ENCODE measurements at regions not wholly inside any gene's neighbourhood (a gene's known extent, or its start where the extent isn't known, plus 50 kb on each side); places are given as distances from the start of the nearest gene placed in this dataset.
"Not testable (repeated sequence)": the region's sequence is repeated elsewhere in the genome, so short reads cannot be mapped to it uniquely, and the experiment has no call there.

DNA sequence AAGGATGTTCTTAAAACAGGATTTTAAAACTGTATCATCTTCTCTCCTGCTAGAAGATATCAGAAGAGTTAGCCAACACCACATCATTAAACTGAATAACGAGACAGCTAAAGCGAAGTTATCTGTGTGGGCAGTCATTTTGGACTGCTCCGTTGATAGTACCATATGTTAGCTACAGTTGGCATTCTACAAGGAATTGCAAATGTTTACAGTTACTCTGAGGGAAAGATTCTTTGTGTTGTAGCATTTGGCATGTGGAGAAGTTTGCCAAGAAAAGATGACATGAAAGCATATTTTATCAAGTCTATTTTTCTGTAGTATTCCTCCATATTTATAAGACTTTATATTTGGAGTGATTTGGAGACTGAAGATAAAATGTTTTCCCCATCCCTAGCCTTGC is 464.4 kb upstream of the POM121L12 start:
- no peak for DNase-seq

DNA sequence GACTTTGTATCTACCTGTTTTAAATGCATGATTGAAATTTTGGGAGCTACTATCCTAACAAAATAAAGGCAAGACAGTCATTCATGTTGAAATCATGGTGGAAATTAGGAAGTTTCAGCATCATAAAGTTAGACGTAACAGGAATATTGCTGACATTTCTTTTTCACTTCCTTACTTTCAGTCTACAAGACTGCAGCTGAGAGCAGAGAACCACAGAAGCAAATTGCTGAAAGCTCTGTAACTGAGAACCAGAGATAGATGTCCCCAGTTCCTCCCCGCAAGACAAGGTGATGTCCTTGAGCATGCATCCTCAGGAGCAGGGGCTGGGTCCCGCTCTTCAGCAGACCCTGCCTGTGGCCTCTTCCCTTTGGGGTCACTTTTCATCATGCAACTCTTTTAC is 466.3 kb upstream of the POM121L12 start:
- no peak for DNase-seq

DNA sequence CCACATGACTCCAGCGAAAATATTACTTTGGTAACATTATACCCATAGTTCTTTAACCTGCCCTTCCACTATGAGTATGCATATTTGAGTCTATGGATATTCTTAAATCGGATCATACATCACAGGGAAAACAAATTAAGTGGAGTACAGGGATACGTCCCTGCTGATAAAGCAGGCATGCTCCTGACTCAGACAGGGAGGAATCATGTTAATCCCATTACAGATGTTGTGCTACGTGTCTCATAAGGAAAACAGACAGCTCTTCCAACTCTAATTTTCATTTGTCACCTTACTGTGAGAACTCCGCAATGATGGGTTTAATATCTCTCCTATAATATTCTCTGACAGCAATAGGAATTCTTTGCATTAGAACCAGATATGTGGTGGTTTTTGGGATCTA is 469.5 kb upstream of the POM121L12 start:
- no peak for DNase-seq

DNA sequence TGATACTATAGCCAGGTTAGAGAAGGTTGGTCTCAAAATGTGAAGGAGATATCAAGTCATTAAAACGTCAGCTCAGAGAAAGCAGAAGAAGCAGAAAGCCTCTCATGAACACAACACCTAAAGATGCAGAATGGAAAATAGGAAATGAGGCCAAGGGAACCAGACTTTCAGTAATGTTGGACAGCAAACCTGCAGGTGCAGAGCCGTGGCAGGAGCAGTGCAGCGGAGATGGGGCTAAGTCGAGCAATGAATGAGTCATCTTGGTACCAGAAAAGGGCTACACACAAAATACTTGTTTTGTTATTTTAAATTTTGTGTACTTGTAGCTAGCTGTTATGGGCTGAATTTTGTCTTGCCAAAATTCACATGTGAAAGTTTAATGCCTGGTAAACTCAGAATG is 479.6 kb upstream of the POM121L12 start:
- DNase-seq, result no peak

DNA sequence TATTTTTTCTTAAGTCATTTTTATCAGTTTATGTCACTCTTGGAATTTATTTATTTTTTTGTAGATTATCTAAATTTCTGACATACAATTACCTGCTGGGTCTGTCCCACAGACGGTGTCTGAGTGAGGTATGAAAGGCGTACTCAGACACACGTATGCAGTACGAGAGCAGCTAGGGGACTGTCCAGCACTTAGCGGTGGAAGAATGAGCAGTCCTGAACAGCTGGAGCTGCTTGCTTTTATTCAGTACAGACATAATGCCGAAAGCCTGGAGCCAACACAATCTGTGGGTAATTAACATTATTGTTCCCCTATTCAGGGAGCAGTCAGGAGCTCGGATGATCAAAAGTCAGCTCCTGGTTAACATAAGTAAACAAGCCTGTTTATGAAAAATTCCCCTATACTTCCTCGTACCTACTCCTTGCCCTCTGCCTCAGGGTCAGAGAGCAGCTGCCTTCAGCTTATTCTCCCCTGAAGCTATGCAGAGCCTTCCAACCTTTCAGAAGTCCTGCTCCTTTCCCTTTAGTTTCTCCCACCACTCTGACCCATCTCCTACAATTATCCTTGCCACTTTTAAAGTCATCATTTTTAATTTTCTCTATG is 488.0 kb upstream of the POM121L12 start:
- no peak for DNase-seq

DNA sequence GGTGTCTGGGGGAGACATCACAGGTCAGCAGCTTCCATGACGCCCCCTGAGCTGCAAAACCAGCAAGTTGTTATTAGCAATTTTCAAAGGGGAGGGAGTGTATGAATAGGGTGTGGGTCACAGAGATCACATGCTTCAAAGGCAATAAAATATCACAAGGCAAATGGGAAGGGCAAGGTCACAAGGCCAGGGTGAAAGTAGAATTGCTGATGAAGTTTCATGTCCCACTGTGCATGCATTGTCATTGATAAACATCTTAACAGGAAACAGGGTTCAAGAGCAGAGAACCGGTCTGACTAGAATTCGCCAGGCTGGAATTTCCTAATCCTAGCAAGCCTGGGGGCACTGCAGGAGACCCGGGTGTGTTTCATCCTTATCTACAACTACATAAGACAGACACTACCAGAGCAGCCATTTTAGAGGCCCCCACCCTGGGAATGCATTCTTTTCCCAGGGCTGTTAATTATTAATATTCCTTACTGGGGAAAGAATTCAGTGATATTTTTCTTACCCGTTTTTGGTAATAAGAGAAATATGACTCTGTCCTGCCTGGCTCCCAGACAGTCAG is 494.2 kb upstream of the POM121L12 start:
- DNase-seq, result not testable (repeated sequence)

DNA sequence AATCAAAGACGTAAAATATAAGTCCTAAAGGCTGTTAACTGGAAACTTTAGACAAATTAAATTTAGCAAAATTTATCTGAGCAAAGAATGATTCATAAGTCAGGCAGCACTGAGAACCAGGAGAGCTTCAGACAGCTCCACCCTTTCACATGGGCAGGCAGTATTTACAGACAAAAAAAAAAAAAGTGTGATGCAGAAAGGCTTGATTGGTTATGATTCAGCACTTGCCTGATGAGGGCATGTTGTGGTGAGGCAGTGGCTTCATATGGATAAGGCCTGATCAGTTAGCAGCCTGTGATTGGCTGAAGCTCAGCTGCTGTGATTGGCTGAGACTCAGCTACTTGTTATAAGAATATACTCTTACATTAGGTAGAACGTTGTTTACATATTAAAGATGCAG is 495.4 kb upstream of the POM121L12 start:
- no peak for DNase-seq

DNA sequence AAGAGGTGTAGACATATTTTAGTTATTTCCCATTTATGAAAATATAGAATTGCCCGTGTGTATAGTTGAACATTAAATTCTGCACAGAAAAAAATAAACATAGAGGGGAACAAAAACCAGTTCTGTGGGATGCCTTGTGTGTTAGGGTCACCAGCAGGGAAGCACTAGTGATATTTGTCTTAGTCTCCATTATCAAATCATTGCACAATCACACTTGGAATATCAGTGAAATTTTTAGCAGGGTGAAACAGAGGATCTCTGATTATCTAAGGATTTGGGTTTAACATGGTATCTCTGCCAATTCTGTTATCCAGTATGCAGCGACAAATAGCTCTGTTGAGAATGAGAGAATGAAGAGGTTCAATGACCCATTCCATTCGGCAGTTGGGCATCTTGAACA is 496.0 kb upstream of the POM121L12 start:
- DNase-seq, result no peak

DNA sequence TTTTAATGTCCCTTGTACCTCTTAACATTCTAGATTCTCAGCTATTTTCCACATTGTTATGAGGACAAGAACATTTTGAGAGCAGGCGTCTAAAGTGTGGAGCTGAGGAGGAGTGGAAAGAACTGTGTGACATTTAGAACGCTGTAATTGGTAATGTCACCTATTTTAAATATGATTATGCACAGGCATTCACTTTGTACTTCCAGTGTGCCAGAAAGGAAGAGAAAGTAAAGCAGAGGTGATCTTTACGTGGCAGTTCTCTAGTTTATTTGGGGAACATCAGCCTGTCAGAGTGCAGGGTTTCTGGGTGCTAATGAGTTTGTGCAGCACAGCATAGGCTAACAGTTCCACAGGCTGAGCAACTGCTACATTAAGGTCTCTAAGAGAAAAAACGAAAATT is 498.4 kb upstream of the POM121L12 start:
- DNase-seq, result no peak

DNA sequence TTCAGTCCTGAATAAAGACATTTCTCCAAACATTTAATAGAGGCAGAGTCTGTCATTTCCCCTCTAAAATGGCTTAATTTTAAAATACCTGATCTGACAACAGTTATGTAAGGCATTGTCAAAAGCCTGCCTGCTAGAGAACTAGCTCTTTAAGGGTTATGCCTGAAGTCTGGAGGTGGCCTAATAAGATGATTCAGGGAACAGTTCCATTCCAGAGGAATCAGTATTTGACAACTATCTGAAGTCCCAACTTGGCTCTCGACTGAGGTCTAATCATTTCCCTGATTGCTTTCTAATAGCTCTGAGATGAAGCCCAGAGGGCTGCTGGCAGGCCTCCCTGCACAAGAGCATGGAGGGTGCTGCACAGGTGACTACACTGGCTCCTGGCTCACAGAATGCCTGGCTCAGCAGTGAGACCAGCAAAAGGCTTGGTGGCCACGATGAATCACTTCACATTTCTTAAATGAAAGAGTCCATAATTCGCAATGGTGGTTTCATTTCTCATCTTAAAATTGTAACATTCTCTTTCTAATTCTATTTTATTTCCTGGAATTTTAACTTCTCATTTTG is 509.6 kb upstream of the POM121L12 start:
- DNase-seq, result no peak

DNA sequence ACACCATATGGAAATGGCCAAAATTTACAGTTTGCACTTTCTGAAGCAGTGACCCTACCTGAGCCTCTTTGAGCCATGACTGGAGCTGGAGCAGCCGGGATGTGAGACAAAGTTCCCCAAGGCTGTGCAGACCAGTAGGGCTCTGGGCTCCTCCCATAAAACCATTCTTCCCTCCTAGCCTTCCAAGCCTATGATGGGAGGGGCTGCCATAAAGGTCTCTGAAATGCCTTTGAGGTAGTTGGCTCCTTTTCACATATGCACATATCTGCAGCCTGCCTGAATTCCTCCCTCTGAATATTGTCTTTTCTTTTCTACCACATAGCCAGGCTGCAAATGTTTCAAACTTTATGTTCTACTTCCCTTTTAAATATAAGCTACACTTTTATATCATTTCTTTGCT is 516.6 kb upstream of the POM121L12 start:
- DNase-seq, result no peak

DNA sequence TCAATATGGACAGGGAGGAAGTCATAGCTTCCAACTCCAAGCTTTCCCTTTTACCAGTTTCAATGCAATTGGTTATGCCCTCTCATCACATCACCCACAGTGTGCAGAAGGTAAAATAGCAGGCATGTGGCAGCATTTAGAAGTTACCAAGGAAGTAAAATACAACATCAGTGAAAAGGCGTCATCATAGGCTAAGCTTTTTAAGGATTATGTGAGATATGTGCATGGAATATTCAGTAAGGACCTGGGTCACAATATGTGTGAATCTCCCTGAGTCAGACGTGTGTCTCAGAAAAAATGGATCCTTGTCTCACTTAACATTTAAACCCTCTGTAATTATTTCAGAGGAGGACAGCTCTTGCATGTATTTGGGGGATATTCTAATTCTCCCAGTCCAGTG is 522.8 kb upstream of the POM121L12 start:
- DNase-seq, result no peak

DNA sequence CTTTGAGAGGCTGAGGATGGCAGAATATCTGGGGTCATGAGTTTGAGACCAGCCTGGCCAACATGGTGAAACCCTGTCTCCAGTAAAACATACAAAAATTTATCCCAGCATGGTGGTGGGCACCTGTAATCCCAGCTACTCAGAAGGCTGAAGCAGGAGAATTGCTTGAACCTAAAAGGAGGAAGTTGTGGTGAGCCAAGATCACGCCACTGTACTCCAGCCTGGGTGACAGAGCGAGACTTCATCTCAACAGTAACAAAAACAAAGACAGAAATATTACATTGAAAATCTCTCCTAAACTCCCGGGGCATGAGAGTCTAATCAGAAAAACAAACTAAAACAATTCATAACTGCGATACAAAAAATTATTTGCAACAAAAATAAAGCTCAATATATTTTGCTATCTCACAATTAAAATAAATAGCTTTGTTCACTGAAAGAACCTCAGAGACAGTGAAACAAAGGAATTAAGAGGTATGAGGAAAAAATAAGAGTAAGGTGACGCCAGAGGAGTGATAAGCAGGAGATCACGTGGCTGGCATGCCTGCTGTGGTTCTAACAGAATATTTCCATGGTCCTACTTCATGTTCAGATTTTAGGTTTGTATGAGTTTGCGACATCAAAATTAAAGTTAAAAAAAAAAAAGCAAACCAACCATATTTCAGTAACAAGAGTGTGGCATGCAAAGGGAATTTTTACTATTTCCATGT is 527.7 kb upstream of the POM121L12 start:
- DNase-seq, result no peak

DNA sequence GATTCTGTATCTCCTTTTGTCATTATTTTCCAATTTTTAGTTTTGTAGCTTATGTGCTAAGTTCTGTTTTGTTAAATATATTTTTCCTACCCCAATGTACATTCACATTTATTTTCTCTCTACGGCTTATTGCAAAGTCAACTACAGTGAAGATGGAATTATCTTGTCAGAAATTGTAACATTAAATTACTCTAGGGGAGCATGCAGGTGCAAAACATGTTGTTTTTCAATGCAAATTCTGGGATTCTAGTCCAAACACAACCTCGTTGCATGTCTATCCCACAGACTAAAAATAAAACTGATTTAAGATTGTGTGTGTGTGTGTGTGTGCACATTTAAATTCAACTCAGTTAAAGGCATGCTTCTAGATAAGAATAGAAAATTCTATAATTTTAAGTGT is 529.1 kb upstream of the POM121L12 start:
- DNase-seq, result no peak

DNA sequence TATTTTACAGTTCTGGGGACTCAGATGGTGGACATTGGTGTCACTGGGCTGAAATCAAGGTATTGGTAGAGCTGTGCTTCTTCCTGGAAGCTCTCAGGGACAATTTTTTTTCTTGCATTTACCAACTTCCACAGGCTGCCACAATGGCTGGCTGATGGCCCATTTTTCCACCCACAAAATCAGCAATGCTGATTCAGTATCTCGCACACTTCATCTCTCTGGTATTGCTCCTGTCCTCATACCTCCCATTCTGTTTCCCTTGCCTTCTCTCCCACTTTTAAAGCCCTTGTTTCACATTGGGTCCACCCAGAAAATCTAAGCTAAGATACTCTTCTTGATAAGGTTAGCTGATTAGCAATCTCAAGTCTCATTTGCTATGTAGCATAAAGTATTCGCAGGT is 530.9 kb upstream of the POM121L12 start:
- no peak for DNase-seq

DNA sequence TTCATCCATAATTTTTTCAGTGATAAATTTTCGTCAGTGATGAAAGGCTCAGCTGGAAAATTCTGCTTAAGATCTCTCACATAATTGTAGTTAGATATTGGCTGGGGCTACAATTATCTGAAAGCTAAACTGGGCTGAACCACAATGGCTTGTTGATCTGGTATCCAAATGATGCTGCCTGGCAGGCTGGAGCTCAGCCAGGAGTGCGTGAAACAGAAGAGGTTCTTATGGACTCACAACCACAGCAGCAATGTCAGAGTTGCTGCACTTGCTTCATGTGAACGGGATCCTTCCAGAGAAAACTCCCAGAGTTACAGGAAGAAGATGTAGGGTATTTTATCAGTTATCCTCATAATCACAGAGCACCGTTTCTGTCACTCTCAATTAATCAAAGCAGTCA is 533.2 kb upstream of the POM121L12 start:
- no peak for DNase-seq

DNA sequence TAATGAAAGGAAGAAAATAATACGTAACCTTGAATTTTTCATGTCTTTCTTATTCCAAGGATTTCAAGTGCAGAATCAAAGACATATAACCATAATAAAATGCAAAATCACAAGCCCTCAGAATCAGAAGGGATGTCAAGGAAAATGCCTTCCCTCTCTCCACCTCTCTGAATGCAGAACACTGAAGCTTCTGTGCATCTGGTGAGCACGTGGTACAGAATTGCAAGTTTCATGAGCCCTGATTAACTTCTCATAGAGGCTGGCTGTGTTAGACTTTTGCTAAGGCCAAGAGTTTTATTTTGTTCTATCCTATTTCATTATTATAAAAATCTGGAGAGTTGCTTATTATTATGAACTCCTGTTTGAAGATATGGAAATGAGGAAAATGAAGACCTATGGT is 533.7 kb upstream of the POM121L12 start:
- no peak for DNase-seq

DNA sequence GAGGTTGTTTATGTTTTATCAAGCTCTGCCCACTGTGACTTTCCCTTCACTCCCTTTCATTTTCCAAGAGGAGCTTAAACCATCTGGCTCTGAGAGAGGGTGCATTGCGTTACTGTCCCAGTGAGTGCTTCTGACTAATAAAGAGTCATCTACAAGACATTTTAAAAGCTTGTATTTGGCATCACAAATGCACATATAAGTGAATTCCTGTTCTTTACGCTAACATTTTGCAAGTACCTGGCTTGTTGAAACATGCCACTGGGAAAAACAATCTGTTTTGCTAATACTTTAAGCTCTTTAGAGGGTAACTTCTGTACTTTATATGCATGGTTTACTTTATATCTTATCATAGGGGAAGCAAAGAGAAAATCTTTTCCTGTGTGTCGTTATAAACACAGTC is 534.6 kb upstream of the POM121L12 start:
- DNase-seq, result no peak

DNA sequence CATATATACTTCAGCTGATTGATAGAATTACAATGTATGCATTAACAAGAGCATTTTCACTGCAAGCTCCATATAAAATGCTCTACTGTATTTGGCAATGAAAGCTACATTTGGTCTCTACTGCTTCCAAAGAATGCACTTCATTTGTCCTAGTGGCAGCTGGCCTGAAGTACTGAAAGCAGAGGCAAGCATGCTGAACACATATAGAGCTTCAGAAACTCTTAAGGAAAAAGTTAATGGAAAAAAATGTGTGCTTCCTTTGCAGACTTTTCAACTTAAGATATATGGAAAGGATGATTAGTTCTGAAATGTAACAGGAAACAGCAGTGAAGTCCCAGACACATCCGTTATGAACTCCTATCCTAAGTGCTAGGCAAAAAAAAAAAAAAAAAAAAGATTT is 537.1 kb upstream of the POM121L12 start:
- no peak for DNase-seq

DNA sequence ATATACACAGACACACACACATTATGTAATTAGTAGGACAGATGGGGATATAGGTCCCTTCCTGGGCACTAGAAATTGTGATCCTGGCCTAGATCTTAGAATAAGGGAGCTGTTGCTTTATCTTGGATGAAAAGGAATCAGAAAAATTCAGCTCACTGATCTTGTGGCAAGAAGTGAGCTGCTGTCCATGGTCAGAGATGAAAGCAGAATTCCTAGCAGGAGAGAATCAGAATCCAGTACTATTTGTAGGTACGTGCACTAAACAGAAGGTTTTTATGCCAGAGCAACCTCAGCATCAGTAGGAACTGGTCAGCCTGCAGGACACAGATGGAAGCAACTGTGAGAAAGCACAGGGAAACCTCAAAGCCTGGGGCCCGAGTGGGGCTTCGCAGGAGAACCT is 549.2 kb upstream of the POM121L12 start:
- DNase-seq, result no peak

DNA sequence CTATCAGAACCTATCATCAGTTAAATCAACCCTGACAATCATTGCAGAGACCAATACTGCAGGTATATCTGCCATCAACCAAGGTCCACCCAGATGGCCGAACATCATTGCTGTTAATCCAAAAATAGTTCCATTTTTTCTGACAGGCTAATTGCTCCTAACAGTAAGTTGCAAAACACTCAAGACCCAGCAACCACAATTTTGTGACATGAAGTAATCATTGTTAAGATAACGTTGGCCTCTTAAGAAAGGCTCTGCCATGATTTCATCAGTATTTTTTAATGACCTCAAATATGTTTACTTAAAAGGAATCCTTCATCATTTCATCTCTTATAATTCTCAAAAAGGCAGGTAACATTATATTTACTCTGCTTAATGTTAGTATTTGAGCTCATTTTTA is 553.4 kb upstream of the POM121L12 start:
- no peak for DNase-seq

DNA sequence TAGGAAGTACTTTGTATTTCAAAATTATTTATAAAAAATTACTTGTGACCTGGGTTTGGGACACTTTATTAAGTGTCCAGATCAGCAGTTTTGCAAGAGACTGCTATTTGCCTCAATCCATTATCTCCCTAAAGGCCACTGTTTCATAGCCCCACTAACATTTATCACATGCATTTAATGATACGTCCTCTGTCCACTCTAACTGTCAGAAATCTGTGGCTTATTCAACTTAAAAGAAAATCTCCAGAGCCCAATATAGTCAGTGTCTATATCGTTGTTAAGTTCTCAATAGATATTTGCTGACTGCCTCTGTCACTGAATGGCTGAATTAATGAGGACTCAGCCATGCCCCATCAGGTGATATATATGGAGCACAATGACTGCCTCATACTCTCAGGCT is 553.9 kb upstream of the POM121L12 start:
- DNase-seq, result no peak

DNA sequence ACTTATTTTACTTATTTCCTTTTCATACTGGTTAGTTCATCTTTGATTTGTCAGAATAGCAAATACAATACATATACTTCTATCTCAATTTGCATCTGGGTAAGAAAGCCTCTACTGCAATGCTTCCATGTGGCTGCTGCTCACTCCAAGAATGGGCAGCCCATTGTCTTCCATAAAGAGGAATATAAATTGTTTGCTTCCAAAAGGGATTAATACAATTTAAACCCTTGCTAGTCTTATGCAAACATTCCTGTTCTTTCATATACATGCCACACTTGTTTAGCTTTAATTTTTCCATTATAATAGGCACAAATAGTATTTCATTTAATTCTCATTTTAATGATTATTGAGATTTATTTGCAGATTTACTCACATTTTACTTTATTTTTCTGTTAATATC is 555.4 kb upstream of the POM121L12 start:
- no peak for DNase-seq

DNA sequence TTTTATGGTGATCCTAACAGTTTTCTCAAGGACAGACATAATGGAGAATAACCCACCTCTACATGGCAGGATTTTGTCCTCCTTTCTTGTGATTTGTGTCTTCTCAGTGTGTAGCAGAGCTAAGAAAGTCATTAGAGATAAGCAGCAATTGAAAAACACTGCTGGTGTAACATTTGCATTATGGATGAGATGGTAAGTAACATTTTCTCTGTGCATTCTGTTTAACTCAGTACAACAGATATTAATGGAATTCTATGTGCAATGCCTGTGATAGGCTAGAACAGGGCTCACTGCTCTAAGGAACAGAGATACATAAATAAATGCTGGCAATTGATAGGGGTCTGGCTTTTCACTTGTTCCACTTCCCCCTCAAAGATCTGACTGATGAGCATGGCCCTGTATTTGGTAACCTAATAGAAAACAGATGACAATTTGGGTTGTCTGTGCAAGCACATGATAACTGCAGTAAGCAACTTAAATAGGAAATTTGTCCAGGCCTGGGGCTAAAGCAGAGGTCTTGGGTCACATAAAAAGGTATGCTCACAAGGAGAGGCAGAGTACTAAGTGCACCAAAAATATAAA is 560.3 kb upstream of the POM121L12 start:
- DNase-seq, result no peak

Data from fibroblast of skin of right biceps (primary cell).